ENCODE measurements at regions not wholly inside any gene's neighbourhood (a gene's known extent, or its start where the extent isn't known, plus 50 kb on each side); places are given as distances from the start of the nearest gene placed in this dataset.

DNA sequence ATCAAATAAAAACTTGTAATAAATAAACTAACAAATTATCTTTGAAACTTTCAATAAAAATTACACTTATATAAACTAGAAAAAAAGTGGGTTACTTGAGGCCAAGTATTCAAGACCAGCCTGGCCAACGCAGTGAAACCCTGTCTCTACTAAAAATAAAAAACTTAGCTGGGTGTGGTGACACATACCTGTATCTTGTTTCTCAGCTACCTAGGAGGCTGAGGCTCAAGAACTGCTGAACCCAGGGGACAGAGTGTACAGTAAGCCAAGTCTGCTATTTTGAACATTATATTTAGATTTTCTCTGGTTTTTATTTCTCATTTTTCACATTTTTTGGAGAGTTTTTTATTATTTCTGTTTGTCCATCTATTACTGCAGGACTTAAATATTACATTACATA, 1397.6 kb upstream of the B3GALT2 start:
- Histone ChIP-seq H4K20me1 (ENCODE audit: insufficient read depth, low read depth, low read length) (no peaks in the 10 kb centered on the region), H3K9me3 (ENCODE audit: low read length) (peaks cover 17% of the 10 kb centered on the region), H3K9ac (ENCODE audit: low read length) (no peak overlapping the region), H3K79me2 (ENCODE audit: low read length) (no peaks in the 10 kb centered on the region), H3K27ac (ENCODE audit: low read length) (no peak overlapping the region), H3K4me1 (ENCODE audit: low read length) (no peaks in the 10 kb centered on the region), H3K36me3 (ENCODE audit: insufficient read depth, low read length) (no peaks in the 10 kb centered on the region), H3K27me3 (ENCODE audit: low read length) (no peaks in the 10 kb centered on the region), H3K4me3 (ENCODE audit: low read length) (no peak overlapping the region), H3K9me2 (replicated peaks; ENCODE audit: insufficient read depth, low read length) (no peaks in the 10 kb centered on the region), H2AFZ (ENCODE audit: low read length) (no peak overlapping the region), H3K4me2 (ENCODE audit: low read depth, low read length, poor library complexity, severe bottlenecking) (no peak overlapping the region)
- DNase-seq: no peak

DNA sequence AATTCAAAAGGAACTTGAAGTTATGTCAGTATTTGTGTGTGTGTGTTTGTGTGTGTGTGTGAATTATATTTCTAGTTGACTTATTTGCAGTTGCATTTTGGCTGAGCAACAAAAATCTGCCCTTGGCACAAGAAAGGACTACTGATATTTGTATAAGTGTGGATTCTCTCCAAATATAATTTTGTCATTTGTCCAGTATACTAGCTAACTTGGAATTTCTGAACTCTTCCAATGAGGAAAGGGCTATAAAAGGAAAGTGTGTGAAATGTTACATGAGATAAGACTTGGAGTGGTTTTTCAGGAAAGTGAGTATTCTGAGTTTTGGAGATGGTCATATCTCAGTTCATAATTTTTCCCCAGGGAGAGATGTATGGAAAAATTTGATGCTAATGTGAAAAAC, 1384.1 kb upstream of the B3GALT2 start:
- H3K9ac ChIP-seq (ENCODE audit: low read length): no peak overlapping the region
- H3K36me3 ChIP-seq (ENCODE audit: insufficient read depth, low read length): no peaks in the 10 kb centered on the region
- no peaks in the 10 kb centered on the region for H3K9me2 ChIP-seq (replicated peaks; ENCODE audit: insufficient read depth, low read length)
- no peak overlapping the region for H3K4me2 ChIP-seq (ENCODE audit: low read depth, low read length, poor library complexity, severe bottlenecking)
- no peaks in the 10 kb centered on the region for H3K4me1 ChIP-seq (ENCODE audit: low read length)
- no peaks in the 10 kb centered on the region for H3K79me2 ChIP-seq (ENCODE audit: low read length)
- no peaks in the 10 kb centered on the region for H4K20me1 ChIP-seq (ENCODE audit: insufficient read depth, low read depth, low read length)
- H2AFZ ChIP-seq (ENCODE audit: low read length): no peak overlapping the region
- no peak overlapping the region for H3K4me3 ChIP-seq (ENCODE audit: low read length)
- DNase-seq: no peak
- no peak overlapping the region for H3K27ac ChIP-seq (ENCODE audit: low read length)
- H3K27me3 ChIP-seq (ENCODE audit: low read length): no peaks in the 10 kb centered on the region
- peaks cover 8% of the 10 kb centered on the region for H3K9me3 ChIP-seq (ENCODE audit: low read length)

DNA sequence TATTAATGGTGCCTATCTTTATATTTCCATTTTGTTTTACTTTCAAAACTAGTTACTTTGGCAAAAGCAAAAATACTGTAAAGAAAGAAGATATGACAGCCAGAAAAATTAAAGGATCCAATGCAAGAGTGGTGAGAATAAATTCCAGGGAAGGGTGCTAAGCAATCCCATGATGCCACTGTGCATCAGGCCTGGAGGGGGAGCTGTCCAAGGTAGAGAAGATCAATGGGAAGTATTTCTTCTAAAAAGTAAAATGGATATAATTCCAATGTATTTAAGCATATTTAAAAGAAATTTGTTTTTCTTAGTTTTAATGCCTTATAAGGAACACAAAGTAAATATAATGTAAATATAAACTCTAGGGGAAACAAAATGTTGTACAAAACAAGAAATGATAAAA, 1382.2 kb upstream of the B3GALT2 start:
- Histone ChIP-seq H4K20me1 (ENCODE audit: insufficient read depth, low read depth, low read length) (no peaks in the 10 kb centered on the region), H3K9ac (ENCODE audit: low read length) (no peak overlapping the region), H3K4me2 (ENCODE audit: low read depth, low read length, poor library complexity, severe bottlenecking) (no peak overlapping the region), H3K27ac (ENCODE audit: low read length) (no peak overlapping the region), H2AFZ (ENCODE audit: low read length) (no peak overlapping the region), H3K27me3 (ENCODE audit: low read length) (no peaks in the 10 kb centered on the region), H3K4me3 (ENCODE audit: low read length) (no peak overlapping the region), H3K4me1 (ENCODE audit: low read length) (no peaks in the 10 kb centered on the region), H3K9me3 (ENCODE audit: low read length) (peaks cover 8% of the 10 kb centered on the region), H3K9me2 (replicated peaks; ENCODE audit: insufficient read depth, low read length) (no peaks in the 10 kb centered on the region), H3K79me2 (ENCODE audit: low read length) (no peaks in the 10 kb centered on the region), H3K36me3 (ENCODE audit: insufficient read depth, low read length) (no peaks in the 10 kb centered on the region)
- no peak for DNase-seq

DNA sequence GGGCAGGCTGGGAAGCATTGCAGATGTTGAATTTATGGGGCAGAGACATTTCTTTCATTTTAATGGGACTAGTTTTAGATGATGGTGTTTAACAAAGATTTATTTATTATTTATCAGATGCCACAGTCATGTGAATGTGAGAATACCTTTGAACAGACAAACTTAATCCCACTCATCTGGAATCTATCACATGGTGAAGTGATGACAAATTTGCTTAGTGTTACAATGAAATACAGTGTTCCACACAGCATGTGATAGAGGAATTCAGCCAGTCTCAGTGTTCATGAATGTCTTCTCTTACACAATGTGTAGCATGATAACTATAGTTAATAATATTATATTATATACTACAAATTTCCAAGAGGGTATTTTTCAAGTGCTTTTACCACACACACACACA, 1361.7 kb upstream of the B3GALT2 start:
- Histone ChIP-seq H3K4me2 (ENCODE audit: low read depth, low read length, poor library complexity, severe bottlenecking) (no peak overlapping the region), H3K4me1 (ENCODE audit: low read length) (no peaks in the 10 kb centered on the region), H3K9me3 (ENCODE audit: low read length) (peaks cover 9% of the 10 kb centered on the region; the same call in 1 of the 2 replicates)

DNA sequence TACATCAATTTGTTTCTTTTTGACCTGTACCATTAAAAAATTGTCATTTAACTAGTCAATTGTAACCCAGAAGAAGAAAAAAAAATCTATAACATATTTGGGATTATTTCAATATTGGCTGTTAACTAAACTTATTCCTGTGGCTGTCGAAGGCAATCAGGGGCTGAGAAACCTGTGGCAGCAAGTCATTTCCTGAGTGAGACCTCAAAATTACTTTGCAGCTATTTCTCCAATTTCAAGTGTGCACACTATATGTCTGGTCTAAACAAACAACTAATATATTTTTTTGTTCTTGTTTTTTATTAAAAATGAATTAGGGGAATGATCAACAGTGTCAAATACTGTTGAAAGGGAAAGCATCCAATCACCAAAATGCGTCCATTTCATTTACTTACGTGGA, 1357.6 kb upstream of the B3GALT2 start:
- no peak overlapping the region for H2AFZ ChIP-seq (ENCODE audit: low read length)
- H3K9me2 ChIP-seq (replicated peaks; ENCODE audit: insufficient read depth, low read length): no peaks in the 10 kb centered on the region
- no peaks in the 10 kb centered on the region for H3K36me3 ChIP-seq (ENCODE audit: insufficient read depth, low read length)
- H4K20me1 ChIP-seq (ENCODE audit: insufficient read depth, low read depth, low read length): no peaks in the 10 kb centered on the region
- no peaks in the 10 kb centered on the region for H3K27me3 ChIP-seq (ENCODE audit: low read length)
- H3K9ac ChIP-seq (ENCODE audit: low read length): no peak overlapping the region
- no peaks in the 10 kb centered on the region for H3K79me2 ChIP-seq (ENCODE audit: low read length)
- H3K4me2 ChIP-seq (ENCODE audit: low read depth, low read length, poor library complexity, severe bottlenecking): no peak overlapping the region
- no peak overlapping the region for H3K4me3 ChIP-seq (ENCODE audit: low read length)
- DNase-seq: no peak
- H3K27ac ChIP-seq (ENCODE audit: low read length): no peak overlapping the region
- H3K9me3 ChIP-seq (ENCODE audit: low read length): peaks cover 13% of the 10 kb centered on the region; the same call in 1 of the 2 replicates
- no peaks in the 10 kb centered on the region for H3K4me1 ChIP-seq (ENCODE audit: low read length)

More for the DNA sequence above, 1361.7 kb upstream of the B3GALT2 start:
- DNase-seq: no peak
- Histone ChIP-seq H4K20me1 (ENCODE audit: insufficient read depth, low read depth, low read length) (no peaks in the 10 kb centered on the region), H3K79me2 (ENCODE audit: low read length) (no peaks in the 10 kb centered on the region), H2AFZ (ENCODE audit: low read length) (no peak overlapping the region), H3K36me3 (ENCODE audit: insufficient read depth, low read length) (no peaks in the 10 kb centered on the region), H3K4me3 (ENCODE audit: low read length) (no peak overlapping the region), H3K9me2 (replicated peaks; ENCODE audit: insufficient read depth, low read length) (0 out of 2 replicates have a peak, but pooled peaks cover 4% of the 10 kb centered on the region), H3K27me3 (ENCODE audit: low read length) (no peaks in the 10 kb centered on the region), H3K9ac (ENCODE audit: low read length) (no peak overlapping the region), H3K27ac (ENCODE audit: low read length) (no peak overlapping the region)

DNA sequence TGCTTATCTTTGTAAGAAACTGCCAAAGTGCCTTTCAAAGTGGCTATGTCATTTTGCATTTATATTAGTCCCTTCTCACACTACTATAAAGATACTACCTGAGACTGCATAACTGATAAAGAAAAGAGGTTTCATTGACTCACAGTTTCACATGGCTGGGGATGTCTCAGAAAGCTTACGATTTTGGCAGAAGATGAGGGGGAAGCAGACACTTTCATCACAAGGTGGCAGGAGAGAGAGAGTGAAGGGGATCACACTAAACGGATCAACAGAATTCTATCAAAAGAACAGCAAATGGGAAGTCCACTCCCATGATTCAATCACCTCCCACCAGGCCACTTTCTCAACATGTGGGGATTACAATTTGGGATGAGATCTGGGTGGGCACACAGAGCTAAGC, 1352.0 kb upstream of the B3GALT2 start:
- Histone ChIP-seq H2AFZ (ENCODE audit: low read length) (no peak overlapping the region), H3K4me2 (ENCODE audit: low read depth, low read length, poor library complexity, severe bottlenecking) (no peak overlapping the region), H3K79me2 (ENCODE audit: low read length) (no peaks in the 10 kb centered on the region), H3K27ac (ENCODE audit: low read length) (no peak overlapping the region), H3K4me1 (ENCODE audit: low read length) (no peaks in the 10 kb centered on the region), H4K20me1 (ENCODE audit: insufficient read depth, low read depth, low read length) (no peaks in the 10 kb centered on the region), H3K9me3 (ENCODE audit: low read length) (peaks cover 4% of the 10 kb centered on the region; the same call in 1 of the 2 replicates), H3K9ac (ENCODE audit: low read length) (no peak overlapping the region), H3K36me3 (ENCODE audit: insufficient read depth, low read length) (no peaks in the 10 kb centered on the region), H3K4me3 (ENCODE audit: low read length) (no peak overlapping the region), H3K27me3 (ENCODE audit: low read length) (no peaks in the 10 kb centered on the region), H3K9me2 (replicated peaks; ENCODE audit: insufficient read depth, low read length) (0 out of 2 replicates have a peak, but pooled peaks cover 3% of the 10 kb centered on the region)
- no peak for DNase-seq

DNA sequence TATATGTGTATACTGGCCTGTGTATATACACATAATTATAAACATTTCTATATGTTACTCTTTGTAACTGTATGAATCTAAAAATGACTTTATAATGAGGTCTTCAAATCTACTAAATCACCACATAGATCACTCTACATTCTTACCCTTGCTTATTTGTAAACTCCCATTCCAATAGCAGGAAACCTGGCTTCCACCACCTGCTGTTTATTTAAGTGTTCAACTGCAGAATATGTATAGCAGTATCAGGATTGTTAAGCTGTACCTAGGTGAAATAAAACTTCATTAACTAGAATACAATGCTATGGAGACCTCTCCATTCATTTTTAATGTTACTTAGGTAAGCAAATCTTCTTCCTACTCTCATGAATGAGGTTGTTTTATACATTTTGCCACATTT, 1351.1 kb upstream of the B3GALT2 start:
- Histone ChIP-seq H3K9ac (ENCODE audit: low read length) (no peak overlapping the region), H2AFZ (ENCODE audit: low read length) (no peak overlapping the region), H3K4me3 (ENCODE audit: low read length) (no peak overlapping the region), H3K27me3 (ENCODE audit: low read length) (no peaks in the 10 kb centered on the region), H3K4me1 (ENCODE audit: low read length) (no peaks in the 10 kb centered on the region), H3K9me2 (replicated peaks; ENCODE audit: insufficient read depth, low read length) (0 out of 2 replicates have a peak, but pooled peaks cover 3% of the 10 kb centered on the region), H3K4me2 (ENCODE audit: low read depth, low read length, poor library complexity, severe bottlenecking) (no peak overlapping the region), H3K79me2 (ENCODE audit: low read length) (no peaks in the 10 kb centered on the region), H4K20me1 (ENCODE audit: insufficient read depth, low read depth, low read length) (no peaks in the 10 kb centered on the region), H3K27ac (ENCODE audit: low read length) (no peak overlapping the region), H3K36me3 (ENCODE audit: insufficient read depth, low read length) (no peaks in the 10 kb centered on the region), H3K9me3 (ENCODE audit: low read length) (peaks cover 4% of the 10 kb centered on the region; the same call in 1 of the 2 replicates)
- DNase-seq: no peak

DNA sequence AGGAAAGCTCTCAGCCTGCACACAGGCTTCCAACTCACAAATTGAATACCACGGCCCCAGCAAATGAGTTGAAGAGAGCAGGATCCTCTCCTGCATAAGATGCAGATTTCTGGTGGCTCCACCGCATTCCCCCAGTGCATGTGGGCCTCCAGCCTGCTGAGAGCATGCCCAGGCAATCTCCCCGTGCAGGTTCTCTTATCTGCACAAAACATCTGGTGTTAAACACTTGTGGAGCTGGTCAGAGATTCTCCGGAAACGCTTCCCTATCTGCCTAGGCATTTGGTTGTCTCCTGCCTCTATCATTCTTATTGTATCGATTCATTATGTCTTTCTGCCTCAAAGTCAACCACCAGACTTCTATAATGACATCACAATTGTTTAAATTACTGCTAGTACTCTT, 1349.0 kb upstream of the B3GALT2 start:
- H3K4me1 ChIP-seq (ENCODE audit: low read length): no peaks in the 10 kb centered on the region
- H3K36me3 ChIP-seq (ENCODE audit: insufficient read depth, low read length): no peaks in the 10 kb centered on the region
- no peaks in the 10 kb centered on the region for H4K20me1 ChIP-seq (ENCODE audit: insufficient read depth, low read depth, low read length)
- no peak overlapping the region for H2AFZ ChIP-seq (ENCODE audit: low read length)
- no peak overlapping the region for H3K4me3 ChIP-seq (ENCODE audit: low read length)
- no peaks in the 10 kb centered on the region for H3K27me3 ChIP-seq (ENCODE audit: low read length)
- H3K27ac ChIP-seq (ENCODE audit: low read length): no peak overlapping the region
- no peaks in the 10 kb centered on the region for H3K79me2 ChIP-seq (ENCODE audit: low read length)
- H3K9ac ChIP-seq (ENCODE audit: low read length): no peak overlapping the region
- 0 out of 2 replicates have a peak, but pooled peaks cover 3% of the 10 kb centered on the region for H3K9me2 ChIP-seq (replicated peaks; ENCODE audit: insufficient read depth, low read length)
- H3K4me2 ChIP-seq (ENCODE audit: low read depth, low read length, poor library complexity, severe bottlenecking): no peak overlapping the region
- no peak for DNase-seq
- peaks cover 4% of the 10 kb centered on the region; the same call in 1 of the 2 replicates for H3K9me3 ChIP-seq (ENCODE audit: low read length)

DNA sequence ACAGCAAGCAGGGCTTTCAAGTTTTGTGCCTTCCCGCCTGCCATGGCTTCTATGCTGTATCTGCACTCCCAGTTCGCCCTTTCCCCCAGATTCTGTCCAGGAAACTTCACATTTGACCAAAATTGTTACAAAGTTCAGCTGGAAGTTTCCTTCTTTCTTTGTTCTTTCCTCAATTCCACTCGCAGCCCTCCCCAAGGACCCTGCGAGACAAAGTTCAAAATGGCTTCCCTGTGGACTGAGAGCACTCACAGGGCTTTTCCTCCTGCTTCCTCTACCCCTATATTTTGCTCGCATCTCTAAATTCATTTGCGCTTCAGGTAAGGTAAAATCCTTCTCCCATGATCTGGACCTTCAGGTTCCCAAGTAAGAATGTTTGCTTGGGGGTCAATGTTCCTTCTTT, 1348.4 kb upstream of the B3GALT2 start:
- DNase-seq: no peak
- no peak overlapping the region for H2AFZ ChIP-seq (ENCODE audit: low read length)
- H3K4me1 ChIP-seq (ENCODE audit: low read length): no peaks in the 10 kb centered on the region

More for the DNA sequence above, 1348.4 kb upstream of the B3GALT2 start:
- H3K79me2 ChIP-seq (ENCODE audit: low read length): no peaks in the 10 kb centered on the region
- H3K4me3 ChIP-seq (ENCODE audit: low read length): no peak overlapping the region
- no peak overlapping the region for H3K27ac ChIP-seq (ENCODE audit: low read length)
- no peak overlapping the region for H3K4me2 ChIP-seq (ENCODE audit: low read depth, low read length, poor library complexity, severe bottlenecking)
- no peaks in the 10 kb centered on the region for H3K27me3 ChIP-seq (ENCODE audit: low read length)
- H4K20me1 ChIP-seq (ENCODE audit: insufficient read depth, low read depth, low read length): no peaks in the 10 kb centered on the region
- H3K9ac ChIP-seq (ENCODE audit: low read length): no peak overlapping the region
- no peaks in the 10 kb centered on the region for H3K36me3 ChIP-seq (ENCODE audit: insufficient read depth, low read length)
- H3K9me2 ChIP-seq (replicated peaks; ENCODE audit: insufficient read depth, low read length): 0 out of 2 replicates have a peak, but pooled peaks cover 3% of the 10 kb centered on the region
- H3K9me3 ChIP-seq (ENCODE audit: low read length): peaks cover 4% of the 10 kb centered on the region; the same call in 1 of the 2 replicates

All from Karpas-422 (cell line).